GM23338 (cell line): ENCODE measurements at regions not wholly inside any gene's neighbourhood (a gene's known extent, or its start where the extent isn't known, plus 50 kb on each side); places are given as distances from the start of the nearest gene placed in this dataset.

Experiments
- CTCF ChIP-seq, 2 experiments: fragments of 200-600 bp in 1 of 2; sonication (generic) in 1 of 2; conservative IDR thresholded peaks; 2 replicates each; pipeline versions ENCODE4 v1.5.1 to v1.6.1; 2016 to 2017; ENCODE audit warnings: antibody characterized with exemption in 2 of 2, low read depth in 2 of 2, mild to moderate bottlenecking in 2 of 2, moderate library complexity in 1 of 2
- EZH2 ChIP-seq: fragments of 200-600 bp; sonication (generic); IDR thresholded peaks from one replicate; pipeline ENCODE4 v1.8.0; 2017; ENCODE audit warnings: antibody characterized with exemption, mild to moderate bottlenecking, low read depth; ENCODE audit not compliant: unreplicated experiment
- EZH2phosphoT487 ChIP-seq: fragments of 200-600 bp; sonication (generic); IDR thresholded peaks from one replicate; pipeline ENCODE4 v1.8.1; 2018; ENCODE audit warnings: antibody characterized with exemption; ENCODE audit not compliant: unreplicated experiment
- NANOG ChIP-seq: IDR thresholded peaks from 2 replicates; pipeline ENCODE4 v1.6.1; 2016; ENCODE audit warnings: antibody characterized with exemption, borderline replicate concordance
- REST ChIP-seq: IDR thresholded peaks from one replicate; pipeline ENCODE4 v1.6.1; 2018; ENCODE audit warnings: antibody characterized with exemption; ENCODE audit not compliant: unreplicated experiment
- STAT1 ChIP-seq: IDR thresholded peaks from one replicate; pipeline ENCODE4 v1.6.1; 2016; ENCODE audit warnings: antibody characterized with exemption; ENCODE audit not compliant: unreplicated experiment
- ZNF114 ChIP-seq: fragments of 250-450 bp; sonication (Bioruptor Pico); IDR thresholded peaks from 2 replicates; pipeline ENCODE4 v1.5.0; 2020; ENCODE audit warnings: mild to moderate bottlenecking, moderate library complexity
- ZNF331 ChIP-seq: fragments of 250-450 bp; sonication (Bioruptor Pico); IDR thresholded peaks from 2 replicates; pipeline ENCODE4 v1.5.0; 2020; ENCODE audit warnings: low read depth, mild to moderate bottlenecking, moderate library complexity
- ZNF462 ChIP-seq: fragments of 250-450 bp; sonication (Bioruptor Pico); IDR thresholded peaks from 2 replicates; pipeline ENCODE4 v1.5.0; 2020; ENCODE audit warnings: mild to moderate bottlenecking, moderate library complexity

- TF ChIP-seq ZNF462 (CRISPR knock-in tag), result no peak
- TF ChIP-seq REST, result no peak
- TF ChIP-seq CTCF (conservative IDR thresholded peaks at IDR 0.05; ENCODE audit: low read depth in 2 of 2), result no peak
- TF ChIP-seq ZNF331, result no peak
- no peak for TF ChIP-seq EZH2phosphoT487
- TF ChIP-seq EZH2, result no peak
- no peak for TF ChIP-seq NANOG
- TF ChIP-seq ZNF114 (CRISPR knock-in tag), result no peak
- TF ChIP-seq STAT1, result no peak
Observed at GRCh38 chr11:112761911-112762706, 199.1 kb upstream of the NCAM1 start (continued).
